IMR-90 (cell line): ENCODE measurements at regions not wholly inside any gene's neighbourhood (a gene's known extent, or its start where the extent isn't known, plus 50 kb on each side); places are given as distances from the start of the nearest gene placed in this dataset.

ENCODE experiments used
- ATAC-seq: fragments of 200-7000 bp; cut with Tn5 transposase; 2 replicates; pipeline ENCODE4 v1.9.1; 2020; ENCODE audit warnings: low read depth, mild to moderate bottlenecking, moderate library complexity
- BruUV-seq: library from RNA; stranded (reverse); fragments of 400-500 nt; replicated peaks from 2 replicates; lab custom pipeline; 2021; lab: Mats Ljungman, UMichigan
- CTCF ChIA-PET: fragments of 300-600 bp; formaldehyde crosslinking; extraction: SDS; loops from one replicate; lab custom pipeline; 2021; ENCODE audit warnings: antibody characterized with exemption; lab: Yijun Ruan, JAX
- POLR2A ChIA-PET: fragments of 300-600 bp; sonication (Branson Sonifier 250); formaldehyde crosslinking; loops from one replicate; lab custom pipeline; 2022; ENCODE audit warnings: antibody characterized with exemption; ENCODE audit not compliant: unreplicated experiment; lab: Charles Lee
- DNase-seq: peaks from one replicate; pipeline ENCODE4 v3.0.0; 2013
- H2AFZ ChIP-seq: replicated peaks from 2 replicates; pipeline ENCODE3; 2013; ENCODE audit warnings: low read length, mild to moderate bottlenecking; ENCODE audit not compliant: poor library complexity
- H2AK5ac ChIP-seq: 2 replicates; pipeline ENCODE4 v1.6.1; 2013; ENCODE audit warnings: low read depth, low read length, inconsistent platforms
- H2AK9ac ChIP-seq: replicated peaks from 2 replicates; pipeline ENCODE3; 2013; ENCODE audit warnings: mild to moderate bottlenecking, low read depth, low read length, moderate library complexity; ENCODE audit not compliant: poor library complexity
- H2BK120ac ChIP-seq: 2 replicates; pipeline ENCODE4 v1.6.1; 2013; ENCODE audit warnings: low read depth, low read length, inconsistent platforms
- H2BK15ac ChIP-seq: 3 replicates; pipeline ENCODE4 v1.6.1; 2013; ENCODE audit warnings: low read depth, low read length, inconsistent platforms
- H2BK20ac ChIP-seq: 2 replicates; pipeline ENCODE4 v1.6.1; 2013; ENCODE audit warnings: low read depth, mild to moderate bottlenecking, inconsistent platforms, low read length, moderate library complexity
- H2BK5ac ChIP-seq: 2 replicates; pipeline ENCODE4 v1.6.1; 2013; ENCODE audit warnings: mild to moderate bottlenecking, low read depth, low read length, inconsistent platforms; ENCODE audit not compliant: poor library complexity, severe bottlenecking
- H3K14ac ChIP-seq: replicated peaks from 2 replicates; pipeline ENCODE4 v1.6.1; 2013; ENCODE audit warnings: low read depth, low read length, inconsistent platforms
- H3K18ac ChIP-seq: 2 replicates; pipeline ENCODE4 v1.6.1; 2013; ENCODE audit warnings: low read depth, low read length, control low read depth
- H3K23ac ChIP-seq: 2 replicates; pipeline ENCODE4 v1.6.1; 2013; ENCODE audit warnings: low read depth, low read length, inconsistent platforms
- H3K27ac ChIP-seq: 2 replicates; pipeline ENCODE4 v1.5.1; 2013; ENCODE audit warnings: mild to moderate bottlenecking, control low read depth, low read length; ENCODE audit not compliant: insufficient read depth
- H3K27me3 ChIP-seq: 2 replicates; pipeline ENCODE4 v1.6.1; 2013; ENCODE audit warnings: low read length; ENCODE audit not compliant: control insufficient read depth, insufficient read depth
- H3K36me3 ChIP-seq: 2 replicates; pipeline ENCODE4 v1.6.1; 2013; ENCODE audit warnings: low read length, mixed read lengths; ENCODE audit not compliant: control insufficient read depth, insufficient read depth
- H3K4ac ChIP-seq: 2 replicates; pipeline ENCODE4 v1.6.1; 2013; ENCODE audit warnings: low read depth, low read length, inconsistent platforms
- H3K4me1 ChIP-seq: 2 replicates; pipeline ENCODE4 v1.6.1; 2013; ENCODE audit warnings: low read length, mixed read lengths; ENCODE audit not compliant: control insufficient read depth, insufficient read depth
- H3K4me2 ChIP-seq: 2 replicates; pipeline ENCODE4 v1.6.1; 2013; ENCODE audit warnings: low read depth, mild to moderate bottlenecking, control low read depth, low read length, moderate library complexity
- H3K4me3 ChIP-seq: 2 replicates; pipeline ENCODE4 v1.5.1; 2013; ENCODE audit warnings: low read depth, mild to moderate bottlenecking, control low read depth, low read length, moderate library complexity; ENCODE audit not compliant: insufficient read depth
- H3K56ac ChIP-seq: 2 replicates; pipeline ENCODE4 v1.6.1; 2013; ENCODE audit warnings: low read length, inconsistent platforms; ENCODE audit not compliant: insufficient read depth; ENCODE audit errors: extremely low read depth
- H3K79me1 ChIP-seq, 2 experiments: 2 replicates each; pipeline ENCODE4 v1.6.1; 2013; ENCODE audit warnings: low read length in 2 of 2, inconsistent platforms in 1 of 2, low read depth in 1 of 2
- H3K9ac ChIP-seq: 2 replicates; pipeline ENCODE4 v1.6.1; 2013; ENCODE audit warnings: low read depth, low read length, control low read depth
- H3K9me1 ChIP-seq: 2 replicates; pipeline ENCODE4 v1.6.1; 2013; ENCODE audit warnings: low read length, inconsistent platforms; ENCODE audit not compliant: insufficient read depth
- H3K9me3 ChIP-seq: 2 replicates; pipeline ENCODE4 v1.6.1; 2013; ENCODE audit warnings: low read length; ENCODE audit not compliant: control insufficient read depth, insufficient read depth
- H4K20me1 ChIP-seq: 2 replicates; pipeline ENCODE4 v1.6.1; 2013; ENCODE audit warnings: low read length, inconsistent platforms; ENCODE audit not compliant: insufficient read depth
- H4K5ac ChIP-seq: 2 replicates; pipeline ENCODE4 v1.6.1; 2013; ENCODE audit warnings: mild to moderate bottlenecking, low read depth, low read length, control low read depth
- H4K8ac ChIP-seq, 2 experiments: 2 replicates each; pipeline ENCODE4 v1.6.1; 2013; ENCODE audit warnings: low read depth in 2 of 2, low read length in 2 of 2, control low read depth in 1 of 2, inconsistent platforms in 1 of 2
- H4K91ac ChIP-seq: 2 replicates; pipeline ENCODE4 v1.6.1; 2013; ENCODE audit warnings: low read depth, low read length, inconsistent platforms; ENCODE audit not compliant: insufficient read depth
- BHLHE40 ChIP-seq: fragments of 150-350 bp; IDR thresholded peaks from 2 replicates; pipeline ENCODE4 v1.6.1; 2016; ENCODE audit warnings: mild to moderate bottlenecking, low read depth, low read length
- CEBPB ChIP-seq: IDR thresholded peaks from 2 replicates; pipeline ENCODE4 v1.6.1; 2012; ENCODE audit warnings: low read depth, low read length, improper control_type of control experiment
- CHD1 ChIP-seq: IDR thresholded peaks from 2 replicates; pipeline ENCODE4 v1.6.1; 2012; ENCODE audit warnings: low read depth, low read length, improper control_type of control experiment
- FOS ChIP-seq: fragments of 150-350 bp; IDR thresholded peaks from 2 replicates; pipeline ENCODE4 v1.6.1; 2016; ENCODE audit warnings: low read depth, low read length
- MAFK ChIP-seq: IDR thresholded peaks from 2 replicates; pipeline ENCODE4 v1.6.1; 2012; ENCODE audit warnings: low read depth, low read length, improper control_type of control experiment
- MAZ ChIP-seq: IDR thresholded peaks from 2 replicates; pipeline ENCODE4 v1.6.1; 2012; ENCODE audit warnings: low read depth, mild to moderate bottlenecking, low read length, improper control_type of control experiment, moderate library complexity, borderline replicate concordance
- MXI1 ChIP-seq: IDR thresholded peaks from 2 replicates; pipeline ENCODE4 v1.6.1; 2012; ENCODE audit warnings: low read depth, mild to moderate bottlenecking, low read length, moderate library complexity, borderline replicate concordance
- NFE2L2 ChIP-seq: fragments of 150-350 bp; IDR thresholded peaks from 2 replicates; pipeline ENCODE4 v1.6.1; 2016; ENCODE audit warnings: low read depth, mild to moderate bottlenecking, low read length
- POLR2A ChIP-seq: IDR thresholded peaks from 2 replicates; pipeline ENCODE4 v1.6.1; 2012; ENCODE audit warnings: mild to moderate bottlenecking, low read depth, low read length
- RAD21 ChIP-seq: IDR thresholded peaks from 2 replicates; pipeline ENCODE4 v1.6.1; 2012; ENCODE audit warnings: low read length, improper control_type of control experiment
- RCOR1 ChIP-seq: IDR thresholded peaks from 2 replicates; pipeline ENCODE4 v1.6.1; 2012; ENCODE audit warnings: mild to moderate bottlenecking, low read length, improper control_type of control experiment; ENCODE audit not compliant: insufficient replicate concordance
- RFX5 ChIP-seq: IDR thresholded peaks from 2 replicates; pipeline ENCODE4 v1.8.0; 2012; ENCODE audit warnings: low read depth, mild to moderate bottlenecking, low read length, moderate library complexity
- SMC3 ChIP-seq: fragments of 150-350 bp; IDR thresholded peaks from 2 replicates; pipeline ENCODE4 v1.6.1; 2016; ENCODE audit warnings: low read depth, mild to moderate bottlenecking, antibody characterized with exemption, low read length, moderate library complexity
- WGBS, 2 experiments: methylation state at CpG; one replicate each; pipeline versions ENCODE4 v1.1.5 to v1.1.7; 2013; ENCODE audit warnings: missing lambda C conversion rate in 2 of 2; ENCODE audit not compliant: insufficient read length in 1 of 2; ENCODE audit errors: extremely low coverage in 2 of 2; 5-methylcytosine and 5-hydroxymethylcytosine counted together
- dilution Hi-C: fragments of 300-500 bp; cut with HindIII; formaldehyde crosslinking; loops from one replicate; pipeline ENCODE4 v1.14.3; 2018; ENCODE audit warnings: low sequenced_read_pairs; ENCODE audit not compliant: unreplicated experiment
- in situ Hi-C: fragments of 300-500 bp; cut with MboI; formaldehyde crosslinking; loops from 3 replicates; pipeline ENCODE4 v1.14.3; 2019; ENCODE audit warnings: low sequenced_read_pairs, inconsistent platforms, mixed read lengths
- intact Hi-C: fragments of 100-400 bp; cut with micrococcal nuclease; formaldehyde crosslinking; loops from 2 replicates; pipeline ENCODE4 v1.10.0; 2022
- TF ChIP-seq, protein P1 (sequence below): fragments of 150-350 bp; IDR thresholded peaks from 2 replicates; pipeline ENCODE4 v1.6.1; 2017; ENCODE audit warnings: mild to moderate bottlenecking, antibody characterized with exemption, low read length, low read depth
- TF ChIP-seq, protein P2 (sequence below): fragments of 150-350 bp; IDR thresholded peaks from 2 replicates; pipeline ENCODE4 v1.6.1; 2016; ENCODE audit warnings: low read depth, mild to moderate bottlenecking, low read length, moderate library complexity, borderline replicate concordance
- TF ChIP-seq, protein P3 (sequence below): conservative IDR thresholded peaks from 2 replicates; pipeline ENCODE4 v1.5.1; 2012; ENCODE audit warnings: mild to moderate bottlenecking, low read depth, low read length, improper control_type of control experiment

GRCh38 chr12:91804533-91804932, 341.1 kb downstream of the BTG1 start:
- Histone ChIP-seq H3K4me1 (no peaks in the 10 kb centered on the region; the same call in 1 of the 2 replicates), H2BK15ac (no peak overlapping the region), H4K91ac (no peak overlapping the region), H3K23ac (no peak overlapping the region), H3K56ac (no peak overlapping the region), H3K4me2 (no peak overlapping the region), H4K8ac (no peak overlapping the region), H3K18ac (no peak overlapping the region), H2BK120ac (no peak overlapping the region), H3K14ac (no peak overlapping the region; the same call in 1 of the 2 replicates), H3K27me3 (no peaks in the 10 kb centered on the region), H2AK9ac (no peak overlapping the region), H3K9me3 (peaks cover 2% of the 10 kb centered on the region; the same call in 1 of the 2 replicates), H2AFZ (peak overlapping the region; percentile 61), H2BK20ac (no peak overlapping the region), H3K27ac (no peak overlapping the region), H3K9me1 (peaks cover 4% of the 10 kb centered on the region; the same call in 1 of the 2 replicates), H4K5ac (no peak overlapping the region), H3K4me3 (no peak overlapping the region), H3K4ac (no peak overlapping the region), H2BK5ac (no peak overlapping the region), H3K9ac (no peak overlapping the region), H3K36me3 (no peaks in the 10 kb centered on the region), H2AK5ac (no peak overlapping the region), H3K79me1 (no peaks in the 10 kb centered on the region), H4K20me1 (no peaks in the 10 kb centered on the region)
- in situ Hi-C loops: no loop called here
- dilution Hi-C loops: no loop called here
- ATAC-seq (no peak), DNase-seq (peak; percentile 18)
- BruUV-seq: no TSS peak
- ChIA-PET CTCF (interaction anchor here (0.6 kb wide), 1 partner anchor 173 kb away, joined by 3 read pairs; no protein-coding TSS in a partner anchor), POLR2A (no interaction called here)
- TF ChIP-seq, protein P1, sequence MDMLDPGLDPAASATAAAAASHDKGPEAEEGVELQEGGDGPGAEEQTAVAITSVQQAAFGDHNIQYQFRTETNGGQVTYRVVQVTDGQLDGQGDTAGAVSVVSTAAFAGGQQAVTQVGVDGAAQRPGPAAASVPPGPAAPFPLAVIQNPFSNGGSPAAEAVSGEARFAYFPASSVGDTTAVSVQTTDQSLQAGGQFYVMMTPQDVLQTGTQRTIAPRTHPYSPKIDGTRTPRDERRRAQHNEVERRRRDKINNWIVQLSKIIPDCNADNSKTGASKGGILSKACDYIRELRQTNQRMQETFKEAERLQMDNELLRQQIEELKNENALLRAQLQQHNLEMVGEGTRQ: no peak
- TF ChIP-seq, protein P2, sequence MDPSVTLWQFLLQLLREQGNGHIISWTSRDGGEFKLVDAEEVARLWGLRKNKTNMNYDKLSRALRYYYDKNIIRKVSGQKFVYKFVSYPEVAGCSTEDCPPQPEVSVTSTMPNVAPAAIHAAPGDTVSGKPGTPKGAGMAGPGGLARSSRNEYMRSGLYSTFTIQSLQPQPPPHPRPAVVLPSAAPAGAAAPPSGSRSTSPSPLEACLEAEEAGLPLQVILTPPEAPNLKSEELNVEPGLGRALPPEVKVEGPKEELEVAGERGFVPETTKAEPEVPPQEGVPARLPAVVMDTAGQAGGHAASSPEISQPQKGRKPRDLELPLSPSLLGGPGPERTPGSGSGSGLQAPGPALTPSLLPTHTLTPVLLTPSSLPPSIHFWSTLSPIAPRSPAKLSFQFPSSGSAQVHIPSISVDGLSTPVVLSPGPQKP: no peak
- TF ChIP-seq BHLHE40 (no peak), CHD1 (no peak), FOS (no peak), RAD21 (no peak), POLR2A (no peak), RCOR1 (no peak), MXI1 (no peak), SMC3 (no peak), CEBPB (no peak), NFE2L2 (no peak), MAZ (no peak), MAFK (no peak), RFX5 (no peak)
- TF ChIP-seq, protein P3, sequence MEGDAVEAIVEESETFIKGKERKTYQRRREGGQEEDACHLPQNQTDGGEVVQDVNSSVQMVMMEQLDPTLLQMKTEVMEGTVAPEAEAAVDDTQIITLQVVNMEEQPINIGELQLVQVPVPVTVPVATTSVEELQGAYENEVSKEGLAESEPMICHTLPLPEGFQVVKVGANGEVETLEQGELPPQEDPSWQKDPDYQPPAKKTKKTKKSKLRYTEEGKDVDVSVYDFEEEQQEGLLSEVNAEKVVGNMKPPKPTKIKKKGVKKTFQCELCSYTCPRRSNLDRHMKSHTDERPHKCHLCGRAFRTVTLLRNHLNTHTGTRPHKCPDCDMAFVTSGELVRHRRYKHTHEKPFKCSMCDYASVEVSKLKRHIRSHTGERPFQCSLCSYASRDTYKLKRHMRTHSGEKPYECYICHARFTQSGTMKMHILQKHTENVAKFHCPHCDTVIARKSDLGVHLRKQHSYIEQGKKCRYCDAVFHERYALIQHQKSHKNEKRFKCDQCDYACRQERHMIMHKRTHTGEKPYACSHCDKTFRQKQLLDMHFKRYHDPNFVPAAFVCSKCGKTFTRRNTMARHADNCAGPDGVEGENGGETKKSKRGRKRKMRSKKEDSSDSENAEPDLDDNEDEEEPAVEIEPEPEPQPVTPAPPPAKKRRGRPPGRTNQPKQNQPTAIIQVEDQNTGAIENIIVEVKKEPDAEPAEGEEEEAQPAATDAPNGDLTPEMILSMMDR: no peak
- WGBS, 2 experiments: no CpG with 5 or more reads among the region's 1 CpG
- intact Hi-C loops: no loop called here
